Thyroid gland (tissue), 4 donors: ENCODE measurements at regions not wholly inside any gene's neighbourhood (a gene's known extent, or its start where the extent isn't known, plus 50 kb on each side); places are given as distances from the start of the nearest gene placed in this dataset.

Experiments used
- CTCF ChIP-seq, 6 experiments: fragments of 200-600 bp in 3 of 6; fragments of 450-650 bp in 3 of 6; sonication (generic) in 3 of 6; IDR thresholded peaks; one replicate each; pipeline ENCODE4 v1.5.1; 2016 to 2019; ENCODE audit warnings: antibody characterized with exemption in 6 of 6, mild to moderate bottlenecking in 2 of 6, inconsistent platforms in 1 of 6, moderate library complexity in 1 of 6
- POLR2A ChIP-seq, 2 donors: fragments of 450-650 bp; IDR thresholded peaks; one replicate each; pipeline ENCODE4 v1.6.1; 2017; ENCODE audit warnings: antibody characterized with exemption in 2 of 2, mild to moderate bottlenecking in 2 of 2, moderate library complexity in 1 of 2

GRCh38 chr7:119903085-119903484, 369.9 kb upstream of the KCND2 start:
- TF ChIP-seq POLR2A (IDR thresholded peaks at IDR 0.05): no peak
- TF ChIP-seq CTCF (IDR thresholded peaks at IDR 0.05): no peak
